ENCODE measurements at regions not wholly inside any gene's neighbourhood (a gene's known extent, or its start where the extent isn't known, plus 50 kb on each side); places are given as distances from the start of the nearest gene placed in this dataset.

GRCh38 chr2:217222309-217222910 is 362.5 kb upstream of the TNP1 start:
- TF ChIP-seq CTCF (IDR thresholded peaks at IDR 0.05), result no peak
- no peak overlapping the region for H3K4me3 ChIP-seq
- no peak for DNase-seq (ENCODE audit: low spot score)
- H3K27ac ChIP-seq, result no peak overlapping the region

DNA sequence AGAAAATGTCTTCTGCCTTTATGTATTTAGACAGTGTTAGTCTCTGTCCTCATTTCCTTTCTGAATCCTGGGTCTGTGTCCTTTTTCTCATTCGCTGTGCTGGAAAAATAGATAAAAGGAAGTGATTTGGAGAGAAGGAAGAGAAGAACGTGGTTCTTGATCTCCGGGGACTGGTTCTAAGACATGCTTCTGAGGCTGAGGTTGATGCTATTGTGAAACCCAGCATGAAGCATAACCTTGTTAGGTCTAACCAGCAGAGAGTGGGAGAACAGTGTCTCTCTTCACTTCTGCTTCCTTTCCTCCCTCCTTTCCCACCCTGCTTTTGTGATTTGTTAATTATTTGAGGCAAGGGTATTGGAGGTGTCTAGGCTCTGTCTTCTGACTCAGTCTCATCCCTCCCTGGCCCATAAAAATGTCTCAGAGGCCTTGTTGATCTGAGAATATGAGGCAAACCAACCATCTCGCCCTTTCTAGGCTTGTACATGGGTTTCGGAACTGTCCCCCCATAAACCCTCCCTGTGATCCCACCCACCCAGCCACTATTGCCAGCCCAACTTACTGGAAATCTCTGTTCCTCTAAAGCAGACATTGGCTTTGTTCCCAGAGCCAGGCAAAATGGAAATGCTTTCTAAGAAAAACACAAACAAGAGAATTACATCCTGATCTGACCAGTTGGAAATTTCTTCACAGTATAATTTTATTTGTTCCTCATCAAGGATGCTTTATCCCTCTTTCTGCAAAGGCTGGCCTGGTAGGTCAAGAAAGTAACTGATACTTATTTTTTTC is 360.6 kb upstream of the TNP1 start:
- Histone ChIP-seq H3K27ac (no peak overlapping the region), H3K4me3 (no peak overlapping the region)
- TF ChIP-seq CTCF (IDR thresholded peaks at IDR 0.05), result no peak
- DNase-seq (ENCODE audit: low spot score), result no peak

- H3K27ac ChIP-seq, result peak overlapping the region in 1 of 2 donors; percentile 7
- no peak for TF ChIP-seq CTCF (IDR thresholded peaks at IDR 0.05)
- DNase-seq (ENCODE audit: low spot score), result no peak
- no peak overlapping the region for H3K4me3 ChIP-seq
Observed at GRCh38 chr2:217219164-217219520, 359.3 kb upstream of the TNP1 start.

DNA sequence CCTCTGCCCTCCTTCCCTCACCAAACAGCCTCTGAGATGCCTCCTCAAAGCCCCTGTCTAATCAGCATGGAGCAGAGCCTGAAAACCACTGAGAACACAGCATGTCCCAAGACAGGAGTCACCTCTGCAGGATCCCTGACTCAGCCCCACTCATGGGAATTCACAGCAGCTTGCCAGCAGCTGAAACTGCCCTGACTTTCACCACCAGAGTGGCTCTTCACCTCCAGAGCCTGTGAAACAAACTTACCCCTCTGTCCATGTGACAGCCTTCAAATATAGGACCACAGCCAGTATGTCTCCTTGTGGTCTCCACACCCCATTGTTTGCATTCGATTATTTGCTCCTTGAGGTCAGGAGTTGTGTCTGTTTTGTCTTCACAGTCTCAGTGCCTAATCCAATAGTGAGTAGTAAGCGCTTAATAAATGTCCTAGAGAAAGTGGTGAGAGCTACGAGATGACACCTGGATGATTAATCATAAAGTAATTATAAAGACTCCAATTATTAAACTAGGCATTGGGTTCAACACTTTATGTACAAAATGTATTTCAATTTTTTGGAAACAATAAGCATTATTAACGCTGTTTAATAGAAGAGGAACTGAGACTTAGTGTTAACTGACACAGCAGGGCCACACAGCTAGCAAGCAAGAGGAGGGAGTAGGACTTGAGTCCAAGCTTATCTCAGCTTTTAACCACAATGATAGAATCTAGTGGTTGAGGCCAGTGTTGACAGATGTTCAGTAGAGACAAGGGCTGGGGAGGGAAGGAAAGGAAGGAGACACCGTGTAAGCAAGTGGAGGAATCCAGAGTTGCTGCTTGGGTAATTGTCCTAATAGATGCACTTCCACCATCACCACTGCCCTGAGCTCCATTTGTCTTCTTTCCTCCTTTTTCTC is 358.7 kb upstream of the TNP1 start:
- Histone ChIP-seq H3K27ac (no peak overlapping the region), H3K4me3 (no peak overlapping the region)
- DNase-seq (ENCODE audit: low spot score), result no peak
- no peak for TF ChIP-seq CTCF (IDR thresholded peaks at IDR 0.05)

DNA sequence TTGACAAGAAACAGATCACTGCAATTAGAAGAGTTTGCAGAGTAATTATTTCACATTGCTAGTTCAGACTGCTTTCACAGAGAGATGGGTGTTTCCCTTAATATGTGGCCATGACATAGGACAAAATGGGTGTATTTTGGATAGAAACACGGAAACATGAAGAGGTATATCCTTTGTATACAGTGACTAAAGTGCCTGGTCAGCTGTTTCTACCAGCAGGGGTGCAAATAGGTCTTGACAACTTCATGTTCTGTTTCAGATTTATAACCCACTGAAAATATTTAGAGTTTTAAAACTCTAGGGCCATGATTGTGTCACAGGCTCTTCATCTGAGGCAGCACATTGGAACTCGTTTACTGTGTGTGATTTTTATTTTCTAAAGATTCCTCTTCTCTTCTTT is 357.1 kb upstream of the TNP1 start:
- Histone ChIP-seq H3K4me3 (no peak overlapping the region), H3K27ac (no peak overlapping the region)
- DNase-seq (ENCODE audit: low spot score), result no peak
- no peak for TF ChIP-seq CTCF (IDR thresholded peaks at IDR 0.05)

- DNase-seq (ENCODE audit: low spot score), result no peak
- no peak overlapping the region for H3K27ac ChIP-seq
- no peak for TF ChIP-seq CTCF (IDR thresholded peaks at IDR 0.05)
- no peak overlapping the region for H3K4me3 ChIP-seq
Observed at GRCh38 chr2:217216316-217216715, 356.5 kb upstream of the TNP1 start.

Measured in coronary artery (tissue), 2 donors.